ENCODE measurements at regions not wholly inside any gene's neighbourhood (a gene's known extent, or its start where the extent isn't known, plus 50 kb on each side); places are given as distances from the start of the nearest gene placed in this dataset.

DNA sequence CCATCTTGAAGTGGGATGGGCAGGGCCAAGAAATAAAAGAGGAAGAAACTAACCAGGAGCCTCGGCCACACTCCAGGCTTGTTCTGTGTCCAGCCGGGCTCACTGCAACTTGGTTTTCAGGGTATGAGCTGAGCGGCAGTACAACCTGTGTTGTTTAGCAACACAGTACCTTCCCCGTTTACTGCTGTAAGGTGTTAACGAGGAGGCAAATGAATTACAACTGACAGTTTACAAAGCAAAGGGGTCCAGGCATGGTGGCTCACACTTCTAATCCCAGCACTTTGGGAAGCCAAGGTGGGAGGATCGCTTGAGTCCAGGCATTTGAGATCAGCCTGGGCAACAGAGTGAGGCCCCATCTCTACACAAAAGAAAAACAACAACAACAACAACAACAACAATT, 481.3 kb upstream of the SULF2 start:
- Histone ChIP-seq H3K4me1 (replicated peaks) (no peaks in the 10 kb centered on the region), H3K9me3 (replicated peaks) (no peaks in the 10 kb centered on the region), H3K27me3 (replicated peaks) (peaks cover 6% of the 10 kb centered on the region; the same call in 1 of the 2 replicates), H3K27ac (no peak overlapping the region), H3K4me3 (no peak overlapping the region), H3K36me3 (no peaks in the 10 kb centered on the region)
- DNase-seq (ENCODE audit: low read depth in 1 of 2, low spot score in 2 of 2): no peak

DNA sequence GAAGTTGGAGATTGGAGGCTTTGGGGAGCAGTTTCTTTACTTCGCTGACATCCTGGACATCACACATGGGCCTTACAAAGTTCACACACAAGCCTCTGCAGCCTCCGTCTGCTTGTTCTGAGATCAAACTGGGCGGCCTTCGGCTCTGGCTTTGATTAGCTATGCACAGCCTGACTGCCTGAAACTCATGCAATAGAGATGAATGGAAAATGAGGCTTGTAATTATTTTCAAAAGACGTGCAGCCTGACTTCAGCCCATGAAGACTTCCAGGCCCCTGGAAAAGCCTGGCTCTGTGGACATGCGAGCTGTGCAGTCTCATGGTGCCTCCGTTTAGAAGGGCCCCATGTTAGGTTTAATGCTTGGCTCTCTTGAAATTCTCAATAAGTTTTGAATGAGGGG, 480.5 kb upstream of the SULF2 start:
- no peak for DNase-seq (ENCODE audit: low read depth in 1 of 2, low spot score in 2 of 2)
- peaks cover 8% of the 10 kb centered on the region; the same call in 1 of the 2 replicates for H3K27me3 ChIP-seq (replicated peaks)
- no peak overlapping the region for H3K27ac ChIP-seq
- no peak overlapping the region for H3K4me3 ChIP-seq
- H3K4me1 ChIP-seq (replicated peaks): no peaks in the 10 kb centered on the region
- no peaks in the 10 kb centered on the region for H3K36me3 ChIP-seq
- no peaks in the 10 kb centered on the region for H3K9me3 ChIP-seq (replicated peaks)

DNA sequence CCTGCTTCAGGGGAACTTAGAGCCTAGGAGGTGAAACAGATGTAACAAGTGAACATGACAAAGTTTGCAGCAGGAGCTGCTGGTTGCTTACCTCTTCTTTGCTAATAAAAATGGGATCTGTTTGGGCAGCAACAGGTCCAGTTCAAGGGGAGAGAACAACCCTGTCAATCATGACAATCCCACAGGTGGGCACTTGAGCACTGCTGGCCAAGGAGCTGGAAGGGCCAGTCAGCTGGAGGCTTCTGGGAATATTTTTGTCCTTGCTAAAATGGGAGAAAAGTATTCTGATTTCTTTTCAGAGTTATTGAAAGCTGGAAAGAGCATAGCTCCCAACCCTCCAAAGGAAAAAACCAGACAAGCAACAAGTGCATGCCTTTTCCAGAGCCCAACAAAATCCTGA, 477.7 kb upstream of the SULF2 start:
- Histone ChIP-seq H3K9me3 (replicated peaks) (no peaks in the 10 kb centered on the region), H3K27me3 (replicated peaks) (peaks cover 4% of the 10 kb centered on the region; the same call in 1 of the 2 replicates), H3K27ac (no peak overlapping the region), H3K36me3 (no peaks in the 10 kb centered on the region), H3K4me3 (no peak overlapping the region), H3K4me1 (replicated peaks) (no peaks in the 10 kb centered on the region)
- no peak for DNase-seq (ENCODE audit: low read depth in 1 of 2, low spot score in 2 of 2)

DNA sequence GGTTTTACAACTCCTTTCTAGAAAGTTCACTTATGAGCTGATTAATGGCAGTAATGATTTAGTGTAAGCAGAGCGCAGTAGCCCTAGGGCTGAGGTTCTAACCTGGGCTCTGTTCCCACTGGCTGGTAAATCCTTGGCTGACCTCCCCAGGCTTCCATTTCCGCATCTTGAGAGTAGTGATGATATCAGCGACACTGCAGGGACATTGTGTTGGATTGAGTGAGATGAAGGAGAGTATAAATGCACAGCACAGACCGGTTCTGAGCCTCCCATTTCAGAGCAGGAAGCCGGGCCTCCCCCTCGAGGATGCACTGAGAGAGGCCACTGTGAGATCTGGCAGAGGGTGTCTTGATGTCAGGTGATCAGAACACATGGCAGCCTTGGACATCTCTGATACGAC, 477.2 kb upstream of the SULF2 start:
- H3K27me3 ChIP-seq (replicated peaks): peaks cover 4% of the 10 kb centered on the region; the same call in 1 of the 2 replicates
- H3K9me3 ChIP-seq (replicated peaks): no peaks in the 10 kb centered on the region
- no peaks in the 10 kb centered on the region for H3K4me1 ChIP-seq (replicated peaks)
- DNase-seq (ENCODE audit: low read depth in 1 of 2, low spot score in 2 of 2): no peak
- H3K27ac ChIP-seq: no peak overlapping the region
- H3K36me3 ChIP-seq: no peaks in the 10 kb centered on the region
- no peak overlapping the region for H3K4me3 ChIP-seq

DNA sequence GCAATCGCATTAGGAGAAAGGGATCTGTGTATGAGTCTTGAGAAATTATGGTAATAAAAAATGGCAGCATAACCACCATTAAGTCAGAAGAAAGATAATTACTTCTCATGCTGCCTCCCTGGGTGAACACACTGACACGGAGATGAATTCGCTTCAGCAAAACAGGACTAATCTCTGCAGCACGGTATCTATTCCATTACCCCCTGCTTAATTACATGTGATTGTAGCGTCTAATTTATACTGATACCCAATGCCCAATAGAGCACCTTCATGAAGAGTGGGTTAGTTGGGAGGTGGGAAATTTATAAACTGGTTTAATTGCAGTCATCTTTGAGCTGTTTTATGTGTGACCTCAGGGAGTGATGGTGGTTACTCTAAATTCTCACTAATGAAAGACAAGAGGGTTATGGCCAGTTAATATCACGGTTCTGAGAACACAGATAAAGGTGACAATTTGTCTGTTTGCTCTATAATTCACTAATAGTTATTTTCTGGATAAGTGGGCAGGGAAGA, 476.2 kb upstream of the SULF2 start:
- peaks cover 4% of the 10 kb centered on the region; the same call in 1 of the 2 replicates for H3K27me3 ChIP-seq (replicated peaks)
- H3K4me3 ChIP-seq: no peak overlapping the region
- H3K36me3 ChIP-seq: no peaks in the 10 kb centered on the region
- H3K27ac ChIP-seq: no peak overlapping the region
- no peaks in the 10 kb centered on the region for H3K9me3 ChIP-seq (replicated peaks)
- no peaks in the 10 kb centered on the region for H3K4me1 ChIP-seq (replicated peaks)
- no peak for DNase-seq (ENCODE audit: low read depth in 1 of 2, low spot score in 2 of 2)

DNA sequence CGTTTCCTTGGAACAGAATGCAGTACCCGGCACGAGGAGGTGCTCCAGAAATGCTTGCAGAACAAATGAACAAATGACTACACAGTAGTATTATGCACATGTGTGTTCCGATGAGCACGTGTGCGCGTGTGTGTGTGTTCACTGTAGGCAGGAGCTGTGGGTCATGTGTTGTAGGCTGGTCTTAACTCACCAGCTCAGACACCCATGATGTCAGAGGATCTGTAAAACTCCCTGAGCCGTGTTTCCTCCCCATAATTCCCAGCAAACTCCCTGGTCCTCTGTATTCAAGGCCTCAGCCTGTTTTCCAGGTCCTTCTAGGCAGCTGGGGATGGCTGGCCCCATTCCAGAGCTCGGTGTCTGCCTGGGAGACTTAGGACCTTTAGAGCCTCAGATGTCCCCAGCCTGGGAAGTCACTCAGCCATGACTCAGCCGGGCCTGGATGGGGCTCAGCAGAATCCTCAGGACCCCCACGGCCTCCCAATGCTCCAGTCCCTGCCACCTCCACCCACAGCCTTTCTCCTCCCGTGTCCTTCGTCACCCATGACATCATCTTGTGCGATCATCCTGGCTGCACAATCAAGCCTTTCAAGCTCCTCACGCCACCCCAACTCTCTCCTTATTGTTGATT, 475.0 kb upstream of the SULF2 start:
- H3K36me3 ChIP-seq: no peaks in the 10 kb centered on the region
- peaks cover 4% of the 10 kb centered on the region; the same call in 1 of the 2 replicates for H3K27me3 ChIP-seq (replicated peaks)
- DNase-seq (ENCODE audit: low read depth in 1 of 2, low spot score in 2 of 2): no peak
- H3K27ac ChIP-seq: no peak overlapping the region
- no peaks in the 10 kb centered on the region for H3K4me1 ChIP-seq (replicated peaks)
- no peak overlapping the region for H3K4me3 ChIP-seq
- no peaks in the 10 kb centered on the region for H3K9me3 ChIP-seq (replicated peaks)

DNA sequence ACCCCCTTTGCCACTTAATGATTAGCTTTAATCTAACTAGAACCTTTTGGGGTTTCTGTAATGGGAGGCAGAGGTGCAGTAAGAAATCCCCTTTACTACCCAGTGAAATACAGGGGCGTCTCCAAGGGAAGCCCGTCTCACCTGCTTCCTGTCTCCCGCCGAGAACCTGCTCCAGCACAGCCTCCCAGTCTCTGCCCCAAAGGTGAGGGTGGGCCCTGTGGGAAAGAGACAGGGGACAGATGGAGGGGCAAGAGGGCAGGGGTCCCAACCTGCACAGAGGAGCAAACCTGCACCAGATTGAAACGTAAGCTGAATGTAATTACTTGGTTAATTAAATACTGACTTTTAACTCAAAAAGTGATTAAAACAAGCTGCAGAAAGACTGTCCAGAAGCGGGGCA, 474.2 kb upstream of the SULF2 start:
- no peaks in the 10 kb centered on the region; the same call in 1 of the 2 replicates for H3K9me3 ChIP-seq (replicated peaks)
- DNase-seq (ENCODE audit: low read depth in 1 of 2, low spot score in 2 of 2): no peak
- no peaks in the 10 kb centered on the region for H3K36me3 ChIP-seq
- H3K4me1 ChIP-seq (replicated peaks): no peaks in the 10 kb centered on the region
- H3K4me3 ChIP-seq: no peak overlapping the region
- no peak overlapping the region for H3K27ac ChIP-seq
- H3K27me3 ChIP-seq (replicated peaks): peaks cover 7% of the 10 kb centered on the region; the same call in 1 of the 2 replicates

DNA sequence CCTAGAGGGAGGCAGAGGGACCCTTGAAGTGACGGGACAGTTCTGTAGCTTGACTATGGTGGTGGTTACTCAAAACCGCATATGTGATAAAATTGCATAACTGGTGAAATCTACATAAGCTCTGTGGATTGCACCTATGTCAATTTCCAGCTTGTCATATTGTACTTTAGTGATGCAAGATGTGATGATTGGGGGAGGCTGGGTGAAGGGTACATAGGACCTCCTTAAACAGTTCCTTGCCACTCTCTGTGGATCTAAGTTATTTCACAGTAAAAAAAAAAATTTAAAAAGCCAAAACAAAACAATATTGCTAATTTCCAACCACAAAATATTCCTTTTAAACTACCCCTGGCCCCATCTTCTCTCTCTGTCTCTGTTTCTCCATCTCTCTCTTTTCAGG, 472.6 kb upstream of the SULF2 start:
- Histone ChIP-seq H3K9me3 (replicated peaks) (no peaks in the 10 kb centered on the region; the same call in 1 of the 2 replicates), H3K4me3 (no peak overlapping the region), H3K4me1 (replicated peaks) (no peaks in the 10 kb centered on the region), H3K27me3 (replicated peaks) (peaks cover 9% of the 10 kb centered on the region; the same call in 1 of the 2 replicates), H3K27ac (no peak overlapping the region), H3K36me3 (no peaks in the 10 kb centered on the region)
- DNase-seq (ENCODE audit: low read depth in 1 of 2, low spot score in 2 of 2): no peak

DNA sequence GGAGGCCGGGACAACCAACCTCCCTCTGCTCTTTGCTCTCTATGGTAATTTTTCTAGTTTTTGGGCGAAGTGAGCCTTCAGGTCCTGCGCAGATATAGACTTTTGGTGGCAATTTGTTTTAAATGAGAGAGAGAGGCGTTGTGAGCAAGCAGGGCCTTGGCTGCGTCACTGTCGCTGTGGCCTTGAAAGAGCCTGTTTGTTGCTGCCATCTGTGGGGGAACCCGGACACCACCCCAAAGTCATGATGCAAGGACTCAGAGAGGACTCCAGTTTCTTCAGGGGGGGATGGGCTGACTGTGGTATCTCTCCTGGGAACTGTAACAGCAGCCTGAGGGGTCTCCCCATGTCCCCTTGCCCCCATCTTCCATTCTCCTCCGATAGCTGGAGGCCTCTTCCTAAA, 462.7 kb upstream of the SULF2 start:
- Histone ChIP-seq H3K4me3 (no peak overlapping the region), H3K36me3 (no peaks in the 10 kb centered on the region), H3K27ac (no peak overlapping the region), H3K4me1 (replicated peaks) (no peaks in the 10 kb centered on the region), H3K27me3 (replicated peaks) (peaks cover 15% of the 10 kb centered on the region), H3K9me3 (replicated peaks) (no peaks in the 10 kb centered on the region)
- no peak for DNase-seq (ENCODE audit: low read depth in 1 of 2, low spot score in 2 of 2)

DNA sequence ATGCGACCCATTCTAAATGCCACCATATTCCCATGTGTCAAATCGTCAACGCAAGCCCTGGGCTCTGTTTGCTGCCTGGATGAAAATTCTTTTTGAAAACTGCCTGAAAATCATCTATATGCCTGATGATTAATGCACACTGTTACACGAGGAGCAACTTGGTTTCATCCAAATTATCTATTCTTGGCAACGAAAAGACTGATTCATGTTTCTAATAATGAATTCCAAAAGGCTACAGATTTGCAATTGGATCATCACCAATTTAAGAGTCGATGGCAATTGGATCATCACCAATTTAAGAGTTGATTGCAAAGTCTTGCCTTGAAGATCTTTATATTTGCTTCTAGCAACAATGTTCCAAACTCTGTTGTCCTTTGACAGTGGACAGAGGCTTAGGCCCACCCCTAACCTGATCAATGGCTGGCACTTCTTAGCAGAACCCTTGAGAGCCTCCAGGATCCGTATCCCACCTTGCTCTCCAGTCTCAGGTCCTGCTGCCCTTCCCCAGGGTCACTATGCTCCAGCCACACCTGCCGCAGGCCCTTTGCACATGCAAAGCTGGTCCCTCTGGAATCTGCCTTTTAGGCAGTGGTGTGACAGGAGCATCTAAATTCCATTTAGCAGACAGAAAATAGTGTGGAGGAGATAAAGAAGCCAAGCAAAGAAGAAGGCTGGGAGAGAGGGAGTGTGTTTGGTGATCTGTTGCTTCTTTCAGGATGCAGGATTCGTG, 460.9 kb upstream of the SULF2 start:
- Histone ChIP-seq H3K36me3 (no peaks in the 10 kb centered on the region), H3K4me1 (replicated peaks) (no peaks in the 10 kb centered on the region), H3K4me3 (no peak overlapping the region), H3K27me3 (replicated peaks) (peaks cover 19% of the 10 kb centered on the region), H3K27ac (no peak overlapping the region), H3K9me3 (replicated peaks) (no peaks in the 10 kb centered on the region)
- no peak for DNase-seq (ENCODE audit: low read depth in 1 of 2, low spot score in 2 of 2)

DNA sequence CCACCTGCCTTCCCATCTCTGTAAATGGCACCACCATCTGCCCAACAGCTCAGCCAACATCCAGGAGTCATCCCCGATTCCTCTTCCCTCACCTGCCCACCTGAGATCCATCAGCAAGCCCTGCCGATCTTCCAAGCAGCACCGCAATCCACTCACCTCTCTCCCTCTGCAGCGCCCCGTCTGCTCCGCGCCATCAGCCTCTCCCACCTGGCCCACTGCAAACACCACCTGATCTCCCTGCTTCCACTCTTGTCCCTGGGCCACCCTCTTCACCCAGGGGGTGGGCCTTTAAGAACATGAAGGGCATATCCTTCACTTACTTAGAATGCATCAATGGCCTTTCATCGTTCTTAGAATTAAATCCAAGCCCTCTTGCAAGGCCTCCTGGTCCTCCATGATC, 457.3 kb upstream of the SULF2 start:
- H3K9me3 ChIP-seq (replicated peaks): no peaks in the 10 kb centered on the region
- H3K27me3 ChIP-seq (replicated peaks): peaks cover 14% of the 10 kb centered on the region
- no peak overlapping the region for H3K27ac ChIP-seq
- no peaks in the 10 kb centered on the region for H3K36me3 ChIP-seq
- DNase-seq (ENCODE audit: low read depth in 1 of 2, low spot score in 2 of 2): no peak
- H3K4me1 ChIP-seq (replicated peaks): no peaks in the 10 kb centered on the region
- H3K4me3 ChIP-seq: no peak overlapping the region

DNA sequence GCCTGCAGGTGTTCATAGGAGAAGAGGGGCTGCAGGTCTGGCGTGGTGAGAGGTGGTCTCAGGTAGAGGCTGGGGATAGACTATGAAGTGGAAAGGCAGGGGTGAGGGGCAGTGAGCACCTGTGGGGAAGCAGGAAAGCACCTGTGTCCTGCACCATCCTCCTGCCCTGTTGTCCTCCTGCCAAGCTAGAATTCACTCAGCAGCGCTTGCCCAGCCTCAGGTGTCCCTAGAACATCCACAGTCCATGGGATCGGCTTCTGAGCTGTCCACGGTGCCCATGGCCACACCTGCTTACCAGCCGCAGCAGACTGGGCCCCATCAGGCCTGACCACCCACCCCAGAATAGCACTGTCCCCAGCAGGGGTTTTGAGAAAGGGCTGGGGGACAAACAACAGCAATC, 456.2 kb upstream of the SULF2 start:
- DNase-seq (ENCODE audit: low read depth in 1 of 2, low spot score in 2 of 2): no peak
- Histone ChIP-seq H3K36me3 (no peaks in the 10 kb centered on the region), H3K9me3 (replicated peaks) (no peaks in the 10 kb centered on the region), H3K27me3 (replicated peaks) (peaks cover 19% of the 10 kb centered on the region), H3K4me1 (replicated peaks) (no peaks in the 10 kb centered on the region), H3K27ac (no peak overlapping the region), H3K4me3 (no peak overlapping the region)

DNA sequence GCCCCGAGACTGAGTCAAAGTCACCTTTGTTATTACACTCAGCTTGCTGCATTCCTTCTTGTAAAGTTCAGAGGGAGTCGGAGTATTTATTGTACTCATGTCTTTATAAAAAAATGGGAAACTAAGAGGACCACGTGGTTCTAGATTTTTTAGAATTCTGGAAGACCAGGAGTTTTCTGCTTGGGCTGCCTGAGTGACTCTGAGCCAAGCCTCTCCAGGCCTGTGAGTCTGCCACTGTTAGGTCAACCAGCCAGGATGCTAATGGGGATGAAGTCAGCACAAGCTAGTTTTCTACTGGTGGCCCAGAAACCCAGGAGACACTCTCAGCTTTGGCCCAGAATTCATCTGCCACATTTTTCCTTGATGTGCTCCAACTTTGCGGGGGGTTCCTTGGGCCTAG, 453.5 kb upstream of the SULF2 start:
- Histone ChIP-seq H3K27ac (no peak overlapping the region), H3K4me1 (replicated peaks) (no peaks in the 10 kb centered on the region), H3K27me3 (replicated peaks) (peaks cover 16% of the 10 kb centered on the region), H3K4me3 (no peak overlapping the region), H3K36me3 (no peaks in the 10 kb centered on the region), H3K9me3 (replicated peaks) (no peaks in the 10 kb centered on the region)
- no peak for DNase-seq (ENCODE audit: low read depth in 1 of 2, low spot score in 2 of 2)

DNA sequence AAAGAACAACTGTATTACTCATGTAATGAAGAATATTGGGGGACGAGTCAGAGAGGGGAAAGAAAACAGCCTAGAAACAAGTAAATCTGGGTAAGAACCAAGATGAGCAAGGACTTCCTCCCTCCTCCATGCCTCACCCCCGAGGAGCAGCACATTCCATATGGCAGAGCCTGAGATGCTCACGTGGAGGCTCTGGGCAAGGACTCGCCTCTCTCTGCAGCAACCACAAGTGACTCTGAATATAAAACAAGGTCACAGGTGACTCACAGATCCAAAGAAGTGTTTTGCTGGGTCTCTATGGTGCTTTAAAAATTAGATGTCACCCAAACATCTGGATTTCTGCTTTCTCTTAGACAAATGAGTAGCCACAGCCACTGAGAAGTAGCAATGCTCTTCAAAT, 453.0 kb upstream of the SULF2 start:
- Histone ChIP-seq H3K27me3 (replicated peaks) (peaks cover 16% of the 10 kb centered on the region), H3K4me3 (no peak overlapping the region), H3K27ac (no peak overlapping the region), H3K9me3 (replicated peaks) (no peaks in the 10 kb centered on the region), H3K36me3 (no peaks in the 10 kb centered on the region), H3K4me1 (replicated peaks) (no peaks in the 10 kb centered on the region)
- no peak for DNase-seq (ENCODE audit: low read depth in 1 of 2, low spot score in 2 of 2)

Data from SJSA1 (cell line).